GM10266 (cell line): ENCODE measurements at regions not wholly inside any gene's neighbourhood (a gene's known extent, or its start where the extent isn't known, plus 50 kb on each side); places are given as distances from the start of the nearest gene placed in this dataset.

Source experiments
- DNase-seq: peaks from one replicate; pipeline ENCODE4 v3.0.0; 2012; ENCODE audit errors: extremely low spot score
- CTCF ChIP-seq: IDR thresholded peaks from 2 replicates; pipeline ENCODE4 v1.5.1; 2012; ENCODE audit warnings: mild to moderate bottlenecking, low read depth; ENCODE audit not compliant: control insufficient read depth, insufficient read depth; ENCODE audit errors: missing control alignments

- TF ChIP-seq CTCF: no peak
- no peak for DNase-seq
These were observed 325.9 kb upstream of the LINC00305 start for GRCh38 chr18:64474773-64475172.

GRCh38 chr18:64474255-64474654 lies 325.4 kb upstream of the LINC00305 start:
- no peak for TF ChIP-seq CTCF
- no peak for DNase-seq

- no peak for TF ChIP-seq CTCF
- DNase-seq: no peak
These were observed 300.5 kb upstream of the LINC00305 start for GRCh38 chr18:64449434-64449833.

GRCh38 chr18:64444819-64445218 lies 295.9 kb upstream of the LINC00305 start:
- DNase-seq: no peak
- TF ChIP-seq CTCF: no peak

- no peak for TF ChIP-seq CTCF
- no peak for DNase-seq
These were observed 289.3 kb upstream of the LINC00305 start for GRCh38 chr18:64438178-64438577.

- DNase-seq: no peak
- no peak for TF ChIP-seq CTCF
These were observed 287.2 kb upstream of the LINC00305 start for GRCh38 chr18:64436111-64436510.

GRCh38 chr18:64419156-64419555 lies 270.3 kb upstream of the LINC00305 start:
- no peak for DNase-seq
- no peak for TF ChIP-seq CTCF

- DNase-seq: no peak
- TF ChIP-seq CTCF: no peak
These were observed 268.1 kb upstream of the LINC00305 start for GRCh38 chr18:64416990-64417389.
